ENCODE measurements at regions not wholly inside any gene's neighbourhood (a gene's known extent, or its start where the extent isn't known, plus 50 kb on each side); places are given as distances from the start of the nearest gene placed in this dataset.

GRCh38 chr21:16187603-16188301 is 458.0 kb downstream of the USP25 start:
- TF ChIP-seq CTCF (IDR thresholded peaks at IDR 0.05) (no peak), POLR2A (IDR thresholded peaks at IDR 0.05) (no peak)

Measured in heart left ventricle (tissue), 13 donors.